Mesothelial cell of epicardium (in vitro differentiated cells): ENCODE measurements at regions not wholly inside any gene's neighbourhood (a gene's known extent, or its start where the extent isn't known, plus 50 kb on each side); places are given as distances from the start of the nearest gene placed in this dataset.

Experiments used
- DNase-seq, 2 experiments: peaks; one replicate each; pipeline ENCODE4 v3.0.0; 2021; ENCODE audit warnings: low spot score in 2 of 2; ENCODE audit not compliant: unreplicated experiment in 2 of 2
- H3K27ac Mint-ChIP-seq: 2 replicates; pipeline ENCODE4 v1.8.0; 2021; ENCODE audit warnings: mixed read lengths
- H3K27me3 Mint-ChIP-seq: 2 replicates; pipeline ENCODE4 v1.8.0; 2021; ENCODE audit warnings: low read depth, mixed read lengths
- H3K36me3 Mint-ChIP-seq: 2 replicates; pipeline ENCODE4 v1.8.0; 2021; ENCODE audit warnings: mixed read lengths
- H3K4me1 Mint-ChIP-seq: 2 replicates; pipeline ENCODE4 v1.8.0; 2021; ENCODE audit warnings: mixed read lengths
- H3K4me3 Mint-ChIP-seq: 2 replicates; pipeline ENCODE4 v1.8.0; 2021; ENCODE audit warnings: mild to moderate bottlenecking, moderate library complexity, mixed read lengths
- H3K9me3 Mint-ChIP-seq: 2 replicates; pipeline ENCODE4 v1.8.0; 2021; ENCODE audit warnings: mixed read lengths
- CTCF ChIP-seq: fragments of 200-600 bp; sonication (generic); IDR thresholded peaks from one replicate; pipeline ENCODE4 v1.5.0; 2021; ENCODE audit warnings: antibody characterized with exemption; ENCODE audit not compliant: unreplicated experiment

- no peak overlapping the region for H3K4me3 Mint-ChIP-seq
- H3K27me3 Mint-ChIP-seq: no peaks in the 10 kb centered on the region
- TF ChIP-seq CTCF: no peak
- DNase-seq: no peak
- peaks cover 6% of the 10 kb centered on the region for H3K9me3 Mint-ChIP-seq
- H3K27ac Mint-ChIP-seq: no peak overlapping the region
- H3K36me3 Mint-ChIP-seq: no peaks in the 10 kb centered on the region
- H3K4me1 Mint-ChIP-seq: peaks cover 51% of the 10 kb centered on the region
Measured at GRCh38 chr13:37417060-37417441, 181.5 kb downstream of the POSTN start.

DNA sequence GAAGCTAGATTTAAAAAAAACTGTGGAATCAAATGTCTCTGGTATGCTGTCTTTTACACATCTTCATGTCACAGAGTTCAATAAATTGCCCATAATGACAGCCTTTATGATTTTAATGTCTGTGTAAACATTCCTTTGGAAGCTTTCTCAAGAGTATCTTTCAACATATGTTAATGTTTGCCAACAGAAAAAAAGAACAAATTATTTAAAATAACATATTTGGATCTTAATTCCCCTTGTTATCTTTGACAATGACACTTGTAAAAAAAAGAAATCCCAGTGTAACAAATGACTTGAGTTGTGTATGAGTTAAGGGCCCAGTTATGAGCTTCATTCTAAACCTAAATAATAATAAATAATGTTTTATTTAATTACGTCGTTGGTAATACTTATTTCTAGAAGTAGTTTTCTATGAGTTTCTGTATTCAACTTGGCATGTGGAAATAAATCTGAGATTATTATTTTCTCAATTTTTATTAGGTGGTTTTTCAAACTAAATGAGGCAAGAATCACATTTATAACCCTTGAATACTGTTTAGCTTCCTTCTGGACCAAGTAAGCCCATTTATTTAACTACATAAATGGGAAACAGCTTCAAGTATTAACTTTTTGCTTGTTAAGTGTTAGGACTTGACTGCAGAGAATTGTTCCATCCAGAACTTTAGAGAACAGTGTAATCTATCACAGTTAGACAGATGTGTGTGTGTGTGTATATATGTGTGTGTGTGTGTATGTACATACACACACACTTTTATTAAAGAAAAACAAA is 182.1 kb downstream of the POSTN start:
- Mint-ChIP-seq H3K27ac (peak overlapping the region; percentile 74), H3K9me3 (peaks cover 7% of the 10 kb centered on the region), H3K4me3 (no peak overlapping the region), H3K27me3 (no peaks in the 10 kb centered on the region), H3K36me3 (no peaks in the 10 kb centered on the region), H3K4me1 (peaks cover 54% of the 10 kb centered on the region)
- DNase-seq: no peak
- no peak for TF ChIP-seq CTCF

- DNase-seq: no peak
- Mint-ChIP-seq H3K4me3 (no peak overlapping the region), H3K27me3 (no peaks in the 10 kb centered on the region), H3K4me1 (peaks cover 75% of the 10 kb centered on the region), H3K36me3 (no peaks in the 10 kb centered on the region), H3K9me3 (peaks cover 4% of the 10 kb centered on the region), H3K27ac (peak overlapping the region; percentile 48)
- TF ChIP-seq CTCF: no peak
Measured at GRCh38 chr13:37413161-37413560, 185.4 kb downstream of the POSTN start.

- H3K9me3 Mint-ChIP-seq: peaks cover 4% of the 10 kb centered on the region
- peak overlapping the region; percentile 79 for H3K27ac Mint-ChIP-seq
- no peak overlapping the region for H3K4me3 Mint-ChIP-seq
- no peaks in the 10 kb centered on the region for H3K36me3 Mint-ChIP-seq
- H3K27me3 Mint-ChIP-seq: no peaks in the 10 kb centered on the region
- peaks cover 71% of the 10 kb centered on the region for H3K4me1 Mint-ChIP-seq
- DNase-seq: no peak
- TF ChIP-seq CTCF: no peak
Measured at GRCh38 chr13:37412241-37412921, 186.2 kb downstream of the POSTN start.

GRCh38 chr13:37410316-37410715 is 188.3 kb downstream of the POSTN start:
- TF ChIP-seq CTCF: no peak
- H3K27ac Mint-ChIP-seq: no peak overlapping the region
- H3K27me3 Mint-ChIP-seq: no peaks in the 10 kb centered on the region
- DNase-seq: no peak
- H3K36me3 Mint-ChIP-seq: no peaks in the 10 kb centered on the region
- H3K4me1 Mint-ChIP-seq: peaks cover 54% of the 10 kb centered on the region
- H3K9me3 Mint-ChIP-seq: peaks cover 8% of the 10 kb centered on the region
- H3K4me3 Mint-ChIP-seq: no peak overlapping the region
